ENCODE measurements at regions not wholly inside any gene's neighbourhood (a gene's known extent, or its start where the extent isn't known, plus 50 kb on each side); places are given as distances from the start of the nearest gene placed in this dataset.

DNA sequence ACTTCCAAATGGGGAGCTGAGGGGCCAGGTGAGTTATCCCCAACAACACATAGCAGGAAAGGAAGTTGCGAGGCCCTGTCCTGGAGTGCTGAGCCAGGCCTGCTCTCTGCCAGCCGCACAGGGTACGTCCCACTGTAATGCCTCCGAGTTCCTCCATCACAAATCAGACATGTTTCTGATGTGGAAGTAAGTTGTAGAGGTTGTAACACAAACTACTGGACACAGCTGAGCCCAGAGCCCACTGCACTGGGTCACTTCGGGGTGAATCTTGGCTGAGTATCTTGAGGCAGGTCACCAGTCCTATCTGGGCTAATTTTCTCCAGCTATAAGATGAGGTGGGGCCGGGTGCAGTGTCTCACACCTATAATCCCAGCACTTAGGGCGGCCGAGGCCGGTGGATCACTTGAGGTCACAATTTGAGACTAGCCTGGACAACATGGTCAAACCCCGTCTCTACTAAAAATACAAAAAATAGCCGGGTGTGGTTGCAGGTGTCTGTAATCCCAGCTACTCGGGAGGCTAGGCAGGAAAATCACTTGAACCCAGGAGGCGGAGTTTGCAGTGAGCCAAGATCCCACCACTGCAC is 100.8 kb upstream of the CDH5 start:
- TF ChIP-seq GATA2 (IDR thresholded peaks at IDR 0.05; ENCODE audit: low read depth, low read length), result no peak
- TF ChIP-seq GATA3 (IDR thresholded peaks at IDR 0.05; ENCODE audit: low read depth, low read length), result no peak

DNA sequence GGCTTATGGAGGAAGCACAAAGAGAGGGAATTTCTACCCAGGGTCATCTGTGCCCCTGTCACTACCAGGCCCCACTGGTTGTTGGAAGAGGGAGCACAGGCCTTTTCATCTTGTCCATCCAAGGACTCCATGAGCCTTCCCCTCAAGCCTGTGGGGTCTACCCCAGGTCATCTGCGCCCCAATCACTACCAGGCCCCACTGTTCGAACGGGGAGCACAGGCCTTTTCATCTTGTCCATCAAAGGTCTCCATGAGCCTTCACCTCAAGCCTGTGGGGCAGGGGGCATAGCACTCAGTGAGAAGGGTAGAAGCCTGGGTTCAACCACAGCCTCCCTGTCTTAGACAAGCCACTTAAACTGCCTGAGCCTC is 101.5 kb upstream of the CDH5 start:
- TF ChIP-seq GATA2 (IDR thresholded peaks at IDR 0.05; ENCODE audit: low read depth, low read length) (no peak), GATA3 (IDR thresholded peaks at IDR 0.05; ENCODE audit: low read depth, low read length) (no peak)

DNA sequence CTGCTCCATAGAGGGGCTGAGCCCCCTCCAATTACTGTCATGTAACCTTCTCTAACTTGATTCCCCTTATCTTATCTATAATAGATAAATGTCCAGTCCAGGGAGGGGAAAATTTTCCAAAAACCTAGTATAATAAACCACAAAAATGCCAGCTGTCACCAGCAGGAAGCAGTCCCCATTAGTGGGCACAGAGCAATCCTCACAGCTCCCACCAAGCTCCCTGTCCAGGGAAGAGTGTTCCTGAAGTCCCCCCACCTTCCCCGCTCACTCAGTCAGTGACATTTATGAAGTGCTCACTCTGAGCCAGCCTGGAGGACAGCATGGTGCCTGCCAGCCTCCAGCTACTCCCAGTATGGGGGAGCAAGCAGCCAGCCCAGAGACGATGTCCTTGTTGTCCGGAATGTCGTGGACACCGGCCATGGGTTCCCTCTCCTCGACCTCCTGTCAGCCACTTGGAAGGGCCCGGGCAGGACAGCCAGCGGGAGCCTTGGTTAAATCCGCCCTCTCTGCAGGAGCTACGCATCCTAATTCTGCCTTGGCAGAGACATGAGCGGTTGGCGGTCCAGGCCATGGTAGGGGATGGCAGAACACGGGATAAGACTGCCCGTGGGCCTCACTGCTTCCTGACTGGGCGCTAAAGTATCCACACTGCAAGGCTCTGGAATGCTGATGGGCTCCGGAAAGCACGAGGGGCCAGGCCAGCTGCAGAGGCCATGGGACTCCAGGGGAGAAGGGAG is 102.0 kb upstream of the CDH5 start:
- TF ChIP-seq GATA3 (IDR thresholded peaks at IDR 0.05; ENCODE audit: low read depth, low read length) (no peak), GATA2 (IDR thresholded peaks at IDR 0.05; ENCODE audit: low read depth, low read length) (0 out of 2 replicates have a peak, but pooled peaks have one; percentile 34)

DNA sequence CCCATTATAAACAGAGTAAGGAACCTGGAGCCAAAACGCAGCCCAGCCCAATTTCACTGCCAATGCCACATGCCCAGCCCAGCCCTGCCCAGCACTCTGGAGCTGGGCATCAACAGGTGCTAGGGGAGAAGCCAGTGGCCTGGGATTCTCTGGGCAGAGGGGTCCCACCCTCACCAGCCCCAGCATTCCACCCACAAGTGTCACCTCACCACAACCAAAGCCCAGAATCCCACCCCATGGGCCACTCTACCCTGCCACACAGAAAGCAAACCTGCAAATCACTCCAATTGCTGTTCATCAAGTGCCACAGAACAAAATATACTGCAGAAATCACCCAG is 102.5 kb upstream of the CDH5 start:
- TF ChIP-seq GATA2 (IDR thresholded peaks at IDR 0.05; ENCODE audit: low read depth, low read length) (no peak), GATA3 (IDR thresholded peaks at IDR 0.05; ENCODE audit: low read depth, low read length) (no peak)

DNA sequence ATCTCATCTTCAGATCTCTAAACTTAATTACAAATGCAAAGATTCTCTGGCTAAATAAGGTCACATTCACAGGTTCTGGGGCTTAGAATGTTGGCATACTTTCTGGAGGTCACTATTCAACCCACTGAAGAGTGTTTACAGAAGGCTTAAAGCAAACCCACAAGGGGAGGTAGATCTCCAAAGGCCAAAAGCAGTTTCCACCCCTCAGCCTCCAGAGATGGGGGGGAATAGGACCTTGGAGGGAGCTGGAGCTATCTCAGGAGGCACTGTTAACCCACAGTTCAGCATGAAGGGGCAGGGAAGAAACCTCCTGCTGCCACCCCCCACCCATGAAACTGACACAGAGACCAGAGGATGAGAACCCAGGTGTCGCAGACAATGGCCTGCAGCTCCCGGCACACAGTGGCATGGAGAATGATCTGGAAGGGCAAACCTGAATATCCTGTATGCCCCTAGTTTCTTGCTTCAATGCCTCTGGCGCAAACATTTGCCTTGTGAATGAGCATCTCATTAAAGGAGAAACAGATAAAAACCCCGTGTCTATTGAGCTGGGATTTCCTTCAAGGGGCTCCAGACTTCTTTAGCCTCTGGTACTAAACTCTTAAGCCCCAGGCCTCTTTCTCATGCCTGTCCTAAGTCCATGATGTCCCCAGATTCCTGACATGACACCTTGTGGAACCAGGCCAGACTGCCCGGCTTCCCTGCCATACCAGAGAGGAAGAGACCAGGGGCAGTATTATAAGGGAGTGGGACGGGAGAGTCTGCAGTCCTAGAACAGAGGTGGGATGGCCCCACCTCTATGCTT is 103.1 kb upstream of the CDH5 start:
- no peak for TF ChIP-seq GATA2 (IDR thresholded peaks at IDR 0.05; ENCODE audit: low read depth, low read length)
- no peak for TF ChIP-seq GATA3 (IDR thresholded peaks at IDR 0.05; ENCODE audit: low read depth, low read length)

DNA sequence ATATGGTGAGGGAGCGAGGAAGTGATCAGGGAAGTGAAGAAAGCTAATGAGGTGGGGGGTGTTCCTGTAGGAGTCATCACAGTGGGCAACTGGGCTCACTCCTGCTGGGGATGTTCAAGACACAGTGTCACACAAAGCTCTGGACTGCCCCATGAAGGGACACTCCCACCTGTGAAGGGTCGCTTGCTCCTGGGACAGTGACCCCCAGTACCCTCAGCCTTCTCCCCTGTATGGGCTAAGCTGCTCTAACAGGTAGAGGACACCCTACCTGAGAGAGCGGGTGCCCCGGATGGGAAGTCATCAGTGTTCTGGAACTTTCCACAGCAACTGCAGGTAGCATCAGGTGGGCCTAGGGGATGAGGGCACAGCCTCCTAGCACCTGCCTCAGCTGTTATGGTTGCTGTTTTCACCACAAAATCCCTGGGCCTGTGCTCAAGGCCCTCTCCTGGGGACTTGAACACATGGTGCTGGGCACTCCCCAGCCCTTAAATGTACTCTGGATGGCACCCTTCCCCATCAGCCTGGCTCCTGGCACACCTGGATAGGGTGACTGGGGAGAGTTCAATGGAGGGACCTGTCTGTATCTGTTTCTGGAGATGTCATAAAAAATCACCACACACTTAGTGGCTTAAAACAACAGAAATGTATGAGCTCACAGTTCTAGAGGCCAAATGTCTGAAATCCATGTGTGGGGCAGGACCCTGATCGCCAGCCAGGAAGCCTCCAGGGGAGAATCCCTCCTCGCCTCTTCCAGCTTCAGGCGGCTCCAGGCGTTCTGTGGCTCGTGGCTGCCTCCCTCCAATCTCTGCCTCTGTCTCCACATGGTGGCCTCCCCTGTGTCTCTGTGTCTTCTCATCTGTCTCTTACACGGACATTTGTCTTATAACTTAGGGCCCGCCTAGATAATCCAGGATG is 104.0 kb upstream of the CDH5 start:
- TF ChIP-seq GATA2 (IDR thresholded peaks at IDR 0.05; ENCODE audit: low read depth, low read length), result no peak
- no peak for TF ChIP-seq GATA3 (IDR thresholded peaks at IDR 0.05; ENCODE audit: low read depth, low read length)

DNA sequence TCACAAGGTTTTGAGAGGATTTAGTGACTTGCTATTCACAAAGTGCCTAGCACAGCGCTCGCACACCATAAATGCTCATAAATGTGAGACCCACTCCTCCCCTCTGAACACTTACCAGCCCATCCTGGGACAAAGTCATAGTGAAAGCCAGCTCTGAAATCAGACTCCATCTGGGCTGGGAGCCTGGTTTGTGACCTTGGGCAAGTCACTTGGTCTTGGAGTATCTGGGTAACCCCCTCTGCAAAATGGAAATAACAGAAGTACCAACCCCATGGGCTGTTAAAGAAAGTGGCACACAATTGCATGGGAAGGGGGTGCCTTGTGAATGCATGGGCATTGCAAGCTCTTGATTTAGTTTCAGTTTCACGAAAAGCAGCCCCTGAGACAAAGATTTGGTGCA is 104.7 kb upstream of the CDH5 start:
- TF ChIP-seq GATA2 (IDR thresholded peaks at IDR 0.05; ENCODE audit: low read depth, low read length) (no peak), GATA3 (IDR thresholded peaks at IDR 0.05; ENCODE audit: low read depth, low read length) (no peak)

DNA sequence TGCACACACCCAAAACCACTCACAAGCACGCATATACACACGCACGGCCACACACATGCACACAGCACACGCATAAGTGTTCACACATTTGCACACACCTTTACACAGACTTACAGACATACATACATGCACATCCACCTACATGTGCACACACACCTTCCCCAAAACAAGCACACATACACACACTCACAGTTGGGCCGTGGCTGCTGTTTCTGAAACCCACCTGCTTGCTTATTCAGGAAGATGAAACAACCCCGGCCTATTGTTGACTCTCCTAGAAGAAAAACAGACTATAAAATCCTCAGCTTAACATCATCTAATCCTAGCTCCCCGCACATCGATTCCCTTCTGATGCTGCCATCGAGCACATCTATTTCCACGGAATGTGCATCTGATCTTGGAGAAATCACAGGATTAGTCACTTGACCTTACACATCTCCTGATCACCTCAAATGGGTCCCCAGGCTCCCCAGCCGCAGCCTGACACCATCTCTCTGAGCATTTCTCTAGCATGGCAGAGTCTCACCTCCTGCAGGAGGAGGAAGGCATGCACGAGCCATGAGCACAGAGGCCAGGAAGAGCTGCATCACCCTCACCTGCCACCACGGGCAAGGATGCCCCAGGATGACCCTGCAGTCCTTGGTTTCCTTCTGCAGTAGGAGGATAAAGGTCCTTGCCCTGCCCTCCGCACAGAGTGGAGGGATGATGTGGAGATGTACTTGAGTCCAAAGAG is 105.8 kb upstream of the CDH5 start:
- TF ChIP-seq GATA3 (IDR thresholded peaks at IDR 0.05; ENCODE audit: low read depth, low read length) (no peak), GATA2 (IDR thresholded peaks at IDR 0.05; ENCODE audit: low read depth, low read length) (no peak)

DNA sequence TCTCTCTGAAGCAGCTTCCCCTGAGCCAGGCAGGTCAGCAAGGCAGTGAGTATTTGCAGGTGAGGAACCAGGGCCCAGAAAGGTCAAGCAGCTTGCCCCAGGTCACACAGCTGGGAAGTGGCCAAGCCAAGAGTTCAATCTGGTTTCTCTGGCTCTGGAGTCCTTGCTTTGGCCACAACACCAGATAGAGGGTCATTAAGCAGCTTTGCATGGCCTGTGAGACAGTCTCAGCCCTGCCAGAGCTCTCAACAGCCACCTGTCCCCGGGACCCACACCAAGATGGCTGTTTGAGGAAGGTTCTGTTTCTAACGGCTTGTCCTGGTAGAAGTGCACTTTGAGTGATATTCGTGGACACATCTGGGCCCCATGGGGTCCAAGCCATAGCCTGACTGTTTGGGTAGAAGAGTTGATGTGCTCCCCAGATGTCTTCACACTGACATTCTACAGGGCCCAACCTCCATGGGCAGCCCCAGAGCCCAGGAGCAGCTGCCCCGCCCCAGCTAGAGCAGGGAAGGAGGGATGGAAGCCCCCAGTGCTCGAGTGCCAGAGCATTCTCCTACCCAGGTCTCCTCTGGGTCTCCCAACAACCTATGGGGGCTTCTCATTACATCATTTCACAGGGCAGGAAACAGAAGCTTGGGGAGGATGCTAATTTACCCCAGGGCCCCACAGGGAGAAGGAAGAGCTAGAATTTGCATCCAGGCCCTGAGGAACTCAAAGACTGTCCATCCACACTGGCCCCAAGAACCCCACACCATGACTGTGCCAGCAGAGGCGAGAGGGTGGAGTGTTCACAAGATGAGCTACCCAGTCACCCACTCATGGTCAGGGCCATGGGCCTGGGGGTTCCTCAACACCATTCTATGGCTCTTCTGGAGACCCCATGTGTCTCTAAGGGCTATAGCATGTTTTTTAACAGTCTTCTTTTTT is 107.3 kb upstream of the CDH5 start:
- no peak for TF ChIP-seq GATA2 (IDR thresholded peaks at IDR 0.05; ENCODE audit: low read depth, low read length)

DNA sequence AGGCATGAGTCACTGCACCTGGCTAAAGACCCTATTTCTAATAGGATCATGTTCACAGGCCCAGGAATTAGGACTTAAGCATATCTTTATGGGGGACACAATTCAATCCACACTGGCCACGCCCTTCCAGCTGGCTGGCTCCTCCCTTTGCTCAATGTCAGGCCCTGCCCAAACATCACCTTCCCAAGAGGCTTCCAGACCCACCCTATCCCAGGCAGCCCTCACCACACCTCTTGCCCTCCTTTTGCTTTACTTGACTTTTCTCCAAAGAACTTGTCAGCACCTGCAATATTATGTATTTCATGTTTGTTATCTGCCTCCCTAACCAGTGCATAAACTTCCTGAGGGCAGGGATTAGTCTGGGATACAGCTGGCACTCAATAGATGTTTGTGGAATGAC is 109.6 kb upstream of the CDH5 start:
- TF ChIP-seq GATA3 (IDR thresholded peaks at IDR 0.05; ENCODE audit: low read depth, low read length) (no peak), GATA2 (IDR thresholded peaks at IDR 0.05; ENCODE audit: low read depth, low read length) (no peak)

DNA sequence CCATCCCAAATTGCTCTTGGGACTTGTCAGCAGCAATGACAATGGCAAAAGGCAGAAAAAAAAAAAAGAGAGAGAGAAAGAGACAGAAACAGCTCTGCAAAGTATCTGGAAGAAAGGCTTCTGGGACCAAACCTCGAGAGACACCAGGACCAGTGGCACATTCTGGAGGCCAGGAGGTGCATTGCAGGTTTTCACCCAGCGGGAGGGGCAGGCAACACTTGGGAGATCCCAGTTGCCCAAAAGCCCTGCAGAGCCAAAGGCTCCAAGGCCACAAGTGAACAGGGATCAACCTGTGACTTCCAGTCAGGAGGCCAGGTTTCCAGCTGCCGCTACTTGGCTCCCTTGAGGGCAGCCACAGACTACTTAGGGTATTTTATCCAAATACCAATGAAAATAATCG is 110.8 kb upstream of the CDH5 start:
- no peak for TF ChIP-seq GATA3 (IDR thresholded peaks at IDR 0.05; ENCODE audit: low read depth, low read length)
- TF ChIP-seq GATA2 (IDR thresholded peaks at IDR 0.05; ENCODE audit: low read depth, low read length), result no peak

DNA sequence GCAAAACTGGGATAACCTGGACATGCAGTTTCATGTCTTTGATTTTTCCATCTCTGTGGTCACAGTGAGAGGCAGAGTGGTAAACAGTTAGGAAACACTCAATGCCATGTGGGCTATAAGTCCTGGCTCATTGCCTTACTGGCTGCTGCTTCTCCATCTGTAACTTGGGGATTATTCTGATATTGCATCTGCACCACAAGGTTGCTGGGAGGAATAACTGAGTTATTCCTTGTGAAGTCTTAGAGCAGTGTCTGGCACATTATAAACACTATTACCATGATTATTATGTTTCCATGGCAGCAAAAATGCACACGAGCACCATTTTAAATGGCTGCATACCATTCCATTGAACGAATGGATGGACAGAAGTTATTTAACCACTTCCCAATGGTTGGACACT is 111.7 kb upstream of the CDH5 start:
- no peak for TF ChIP-seq GATA3 (IDR thresholded peaks at IDR 0.05; ENCODE audit: low read depth, low read length)
- TF ChIP-seq GATA2 (IDR thresholded peaks at IDR 0.05; ENCODE audit: low read depth, low read length), result no peak
